HepG2 (cell line): ENCODE measurements at regions not wholly inside any gene's neighbourhood (a gene's known extent, or its start where the extent isn't known, plus 50 kb on each side); places are given as distances from the start of the nearest gene placed in this dataset.

Source experiments
- ATAC-seq: fragments of 200-7000 bp; cut with Tn5 transposase; 3 replicates; pipeline ENCODE4 v1.9.1; 2020; ENCODE audit warnings: mild to moderate bottlenecking, moderate library complexity
- BruUV-seq: library from RNA; stranded (reverse); fragments of 400-500 nt; replicated peaks from 2 replicates; lab custom pipeline; 2021; lab: Mats Ljungman, UMichigan
- CTCF ChIA-PET: fragments of 300-600 bp; formaldehyde crosslinking; extraction: SDS; loops from one replicate; lab custom pipeline; 2021; ENCODE audit warnings: low total read pairs, inconsistent platforms, low intra/inter-chr PET ratio; lab: Yijun Ruan, JAX
- POLR2A ChIA-PET: fragments of 350-600 bp; sonication (Branson Sonifier 250); formaldehyde crosslinking; loops from one replicate; lab custom pipeline; 2020; ENCODE audit warnings: antibody characterized with exemption, inconsistent platforms; lab: Yijun Ruan, JAX
- DNase-seq: peaks from one replicate; pipeline ENCODE4 v3.0.0-alpha.2; 2015; ENCODE audit warnings: low spot score
- FAIRE-seq: peaks from 3 replicates; lab custom pipeline; 2011; peaks lifted over from hg19 to GRCh38; lab: Jason Lieb, UNC
- H2AFZ ChIP-seq: one replicate; pipeline ENCODE4 v1.6.1; 2011; ENCODE audit warnings: low read length, inconsistent platforms
- H3K27ac ChIP-seq: fragments of 300-600 bp; 3 replicates; pipeline ENCODE4 v1.8.0; 2011; ENCODE audit warnings: mixed run types, mild to moderate bottlenecking, mixed read lengths, low read length, inconsistent platforms; ENCODE audit not compliant: insufficient read depth; ENCODE audit errors: extremely low read length
- H3K27me3 ChIP-seq, 2 experiments: fragments of 200-600 bp in 1 of 2; 2 replicates in 1 of 2; 3 replicates in 1 of 2; pipeline versions ENCODE4 v1.6.0 to v1.8.0; 2011; ENCODE audit warnings: low read length in 2 of 2, mild to moderate bottlenecking in 2 of 2, moderate library complexity in 2 of 2, inconsistent platforms in 1 of 2; ENCODE audit not compliant: insufficient read depth in 2 of 2, control insufficient read depth in 1 of 2
- H3K36me3 ChIP-seq, 2 experiments: fragments of 200-600 bp in 1 of 2; replicated peaks in 1 of 2; 2 replicates in 1 of 2; 3 replicates in 1 of 2; pipeline versions ENCODE4 v1.5.1 to v1.8.0; 2011; ENCODE audit warnings: low read length in 2 of 2, inconsistent platforms in 1 of 2; ENCODE audit not compliant: insufficient read depth in 2 of 2, control insufficient read depth in 1 of 2
- H3K4me1 ChIP-seq: 2 replicates; pipeline ENCODE4 v1.5.1; 2012; ENCODE audit warnings: low read length, inconsistent platforms; ENCODE audit not compliant: insufficient read depth
- H3K4me2 ChIP-seq: 2 replicates; pipeline ENCODE4 v1.6.0; 2011; ENCODE audit warnings: low read depth, low read length, inconsistent platforms
- H3K4me3 ChIP-seq, 3 experiments: fragments of 200-600 bp in 1 of 3; sonication (generic), shearing (Covaris generic) in 1 of 3; replicated peaks in 1 of 3; 2 replicates each; pipeline ENCODE4 v1.5.1; 2011 to 2016; ENCODE audit warnings: low read length in 3 of 3, inconsistent platforms in 2 of 3, low read depth in 2 of 3, mild to moderate bottlenecking in 2 of 3, control low read depth in 1 of 3, mixed read lengths in 1 of 3; ENCODE audit not compliant: insufficient read depth in 1 of 3
- H3K79me2 ChIP-seq: one replicate; pipeline ENCODE4 v1.6.1; 2011; ENCODE audit warnings: low read length, inconsistent platforms; ENCODE audit not compliant: insufficient read depth
- H3K9ac ChIP-seq: 2 replicates; pipeline ENCODE4 v1.6.0; 2011; ENCODE audit warnings: mild to moderate bottlenecking, low read depth, low read length, inconsistent platforms; ENCODE audit not compliant: insufficient read depth
- H3K9me3 ChIP-seq: 2 replicates; pipeline ENCODE4 v1.5.1; 2012; ENCODE audit warnings: mild to moderate bottlenecking, low read length
- H4K20me1 ChIP-seq: 2 replicates; pipeline ENCODE4 v1.6.0; 2011; ENCODE audit warnings: inconsistent platforms, mild to moderate bottlenecking, low read length, moderate library complexity; ENCODE audit not compliant: insufficient read depth
- HCFC1 ChIP-seq: fragments of 150-350 bp; IDR thresholded peaks from 2 replicates; pipeline ENCODE4 v1.6.1; 2014; ENCODE audit warnings: low read depth, low read length
- KLF12 ChIP-seq: sonication (generic); formaldehyde crosslinking; IDR thresholded peaks from 2 replicates; pipeline ENCODE4 v1.4.0; 2020; ENCODE audit warnings: missing genetic modification reagents, borderline replicate concordance
- KLF16 ChIP-seq, 2 experiments: sonication (generic) in 1 of 2; formaldehyde crosslinking in 1 of 2; IDR thresholded peaks; 2 replicates each; pipeline versions ENCODE4 v1.6.1 to v1.8.0; 2016 to 2023; ENCODE audit warnings: missing genetic modification reagents in 2 of 2, missing compliant biosample characterization in 1 of 2
- PHF5A ChIP-seq: IDR thresholded peaks from one replicate; pipeline ENCODE4 v1.6.1; 2018; ENCODE audit warnings: low read depth, missing genetic modification reagents; ENCODE audit not compliant: unreplicated experiment
- POGK ChIP-seq: sonication (generic); formaldehyde crosslinking; conservative IDR thresholded peaks from 2 replicates; pipeline ENCODE4 v1.8.0; 2022; ENCODE audit warnings: mild to moderate bottlenecking, moderate library complexity, missing genetic modification reagents
- RARA ChIP-seq: IDR thresholded peaks from 2 replicates; pipeline ENCODE4 v1.6.1; 2016; ENCODE audit warnings: missing genetic modification reagents, missing compliant biosample characterization
- ZNF30 ChIP-seq: sonication (generic); formaldehyde crosslinking; IDR thresholded peaks from 2 replicates; pipeline ENCODE4 v1.5.0; 2020; ENCODE audit warnings: mild to moderate bottlenecking, missing genetic modification reagents
- ZNF484 ChIP-seq: sonication (generic); formaldehyde crosslinking; IDR thresholded peaks from 2 replicates; pipeline ENCODE4 v1.5.1; 2020; ENCODE audit warnings: mild to moderate bottlenecking, low read depth, missing genetic modification reagents, borderline replicate concordance
- ZNF557 ChIP-seq: sonication (generic); formaldehyde crosslinking; IDR thresholded peaks from 2 replicates; pipeline ENCODE4 v1.4.0; 2020; ENCODE audit warnings: missing genetic modification reagents
- ZNF577 ChIP-seq: sonication (generic); formaldehyde crosslinking; IDR thresholded peaks from 2 replicates; pipeline ENCODE4 v1.4.0; 2020; ENCODE audit warnings: mild to moderate bottlenecking, low read depth, missing genetic modification reagents, borderline replicate concordance
- WGBS: methylation state at CpG from one replicate; pipeline ENCODE4 v1.1.6; 2017; ENCODE audit warnings: low lambda C conversion rate; 5-methylcytosine and 5-hydroxymethylcytosine counted together
- in situ Hi-C: cut with HindIII; loops from 2 replicates; pipeline ENCODE4 v1.10.0; 2017; ENCODE audit warnings: low pct_unique_long_range_greater_than_20kb; ENCODE audit not compliant: extremely low pct_ligation_motif_present
- intact Hi-C: fragments of 100-400 bp; cut with micrococcal nuclease; formaldehyde crosslinking; loops from one replicate; pipeline ENCODE4 v1.10.0; 2022; ENCODE audit not compliant: unreplicated experiment
- TF ChIP-seq, protein P1 (sequence below): sonication (generic); formaldehyde crosslinking; IDR thresholded peaks from 2 replicates; pipeline ENCODE4 v1.8.0; 2022; ENCODE audit warnings: mild to moderate bottlenecking, missing genetic modification reagents, borderline replicate concordance

- ChIA-PET CTCF (no interaction called here), POLR2A (no interaction called here)
- WGBS = 38% methylated on average over 8 of the region's 8 CpGs
- Histone ChIP-seq H2AFZ (no peak overlapping the region), H3K9ac (no peak overlapping the region), H3K27ac (no peak overlapping the region), H3K9me3 (no peaks in the 10 kb centered on the region; the same call in 1 of the 2 replicates), H3K79me2 (no peaks in the 10 kb centered on the region), H3K4me1 (no peaks in the 10 kb centered on the region), H3K36me3 (no peaks in the 10 kb centered on the region), H4K20me1 (no peaks in the 10 kb centered on the region), H3K4me3 (no peak overlapping the region), H3K27me3 (no peaks in the 10 kb centered on the region), H3K4me2 (no peak overlapping the region)
- FAIRE-seq (no peak), ATAC-seq (no peak), DNase-seq (no peak)
- no TSS peak for BruUV-seq
- in situ Hi-C loops = no loop called here
- intact Hi-C loops = no loop called here
- TF ChIP-seq HCFC1 (no peak), ZNF484 (CRISPR knock-in tag) (no peak), KLF12 (CRISPR knock-in tag) (no peak), POGK (CRISPR knock-in tag) (no peak), RARA (CRISPR knock-in tag) (no peak), KLF16 (CRISPR knock-in tag; IDR thresholded peaks at IDR 0.05) (no peak), PHF5A (CRISPR knock-in tag) (no peak), ZNF557 (CRISPR knock-in tag) (no peak), ZNF30 (no peak), ZNF577 (CRISPR knock-in tag) (no peak)
- TF ChIP-seq, protein P1, sequence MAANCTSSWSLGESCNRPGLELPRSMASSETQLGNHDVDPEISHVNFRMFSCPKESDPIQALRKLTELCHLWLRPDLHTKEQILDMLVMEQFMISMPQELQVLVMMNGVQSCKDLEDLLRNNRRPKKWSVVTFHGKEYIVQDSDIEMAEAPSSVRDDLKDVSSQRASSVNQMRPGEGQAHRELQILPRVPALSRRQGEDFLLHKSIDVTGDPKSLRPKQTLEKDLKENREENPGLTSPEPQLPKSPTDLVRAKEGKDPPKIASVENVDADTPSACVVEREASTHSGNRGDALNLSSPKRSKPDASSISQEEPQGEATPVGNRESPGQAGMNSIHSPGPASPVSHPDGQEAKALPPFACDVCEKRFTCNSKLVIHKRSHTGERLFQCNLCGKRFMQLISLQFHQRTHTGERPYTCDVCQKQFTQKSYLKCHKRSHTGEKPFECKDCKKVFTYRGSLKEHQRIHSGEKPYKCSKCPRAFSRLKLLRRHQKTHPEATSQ (CRISPR knock-in tag) = no peak
Observed at GRCh38 chr10:2005546-2005945, 268.2 kb upstream of the ADARB2 start.
